ENCODE measurements at regions not wholly inside any gene's neighbourhood (a gene's known extent, or its start where the extent isn't known, plus 50 kb on each side); places are given as distances from the start of the nearest gene placed in this dataset.
"Not testable (repeated sequence)": the region's sequence is repeated elsewhere in the genome, so short reads cannot be mapped to it uniquely, and the experiment has no call there.

GRCh38 chr6:85212794-85213193 lies 237.1 kb upstream of the NT5E start:
- not testable (repeated sequence) for DNase-seq (ENCODE audit: low read depth in 2 of 3, low spot score in 2 of 3)

GRCh38 chr6:85195243-85195642 lies 254.6 kb upstream of the NT5E start:
- DNase-seq (ENCODE audit: low read depth in 2 of 3, low spot score in 2 of 3): no peak

DNA sequence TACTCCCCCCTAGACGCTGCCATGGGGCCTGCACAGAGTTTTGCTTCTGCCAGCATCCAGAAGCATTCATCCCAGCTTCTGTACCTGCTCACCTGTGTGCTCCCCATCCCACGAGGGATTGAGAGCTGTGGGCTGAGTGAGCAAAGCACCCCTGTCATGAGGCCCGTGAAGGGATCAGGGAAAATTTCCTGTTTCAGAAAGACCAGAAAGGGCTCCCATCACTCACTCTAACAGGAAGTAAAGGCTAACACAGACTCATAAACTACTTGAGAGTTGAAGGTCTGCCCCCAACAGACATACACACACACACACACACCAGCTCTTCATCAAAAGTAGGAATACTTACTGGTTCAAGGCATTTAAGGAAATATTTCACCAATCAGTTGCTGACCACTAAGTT lies 256.5 kb upstream of the NT5E start:
- no peak for DNase-seq (ENCODE audit: low read depth in 2 of 3, low spot score in 2 of 3)

GRCh38 chr6:85192596-85192995 lies 257.3 kb upstream of the NT5E start:
- no peak for DNase-seq (ENCODE audit: low read depth in 2 of 3, low spot score in 2 of 3)

DNA sequence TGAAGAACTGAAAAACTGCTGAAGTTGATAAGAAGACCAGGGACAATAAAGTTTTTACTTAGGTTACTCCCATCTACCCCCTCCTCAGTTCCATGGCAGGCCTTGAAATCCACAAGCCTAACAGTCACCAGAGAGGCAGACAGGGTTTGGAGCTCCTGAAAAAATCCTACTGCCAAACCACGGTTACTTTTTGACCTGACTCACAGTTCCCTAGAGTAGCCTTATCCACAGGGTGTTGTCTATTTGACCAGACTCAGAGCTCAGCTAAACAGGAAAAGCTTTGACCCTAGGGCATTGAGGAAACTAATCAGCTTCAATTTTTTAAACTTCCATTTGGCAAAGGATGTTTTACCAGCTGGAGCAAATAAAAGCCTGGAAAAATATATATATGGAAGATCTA lies 257.7 kb upstream of the NT5E start:
- DNase-seq (ENCODE audit: low read depth in 2 of 3, low spot score in 2 of 3): no peak

GRCh38 chr6:85191656-85192055 lies 258.2 kb upstream of the NT5E start:
- DNase-seq (ENCODE audit: low read depth in 2 of 3, low spot score in 2 of 3): no peak

DNA sequence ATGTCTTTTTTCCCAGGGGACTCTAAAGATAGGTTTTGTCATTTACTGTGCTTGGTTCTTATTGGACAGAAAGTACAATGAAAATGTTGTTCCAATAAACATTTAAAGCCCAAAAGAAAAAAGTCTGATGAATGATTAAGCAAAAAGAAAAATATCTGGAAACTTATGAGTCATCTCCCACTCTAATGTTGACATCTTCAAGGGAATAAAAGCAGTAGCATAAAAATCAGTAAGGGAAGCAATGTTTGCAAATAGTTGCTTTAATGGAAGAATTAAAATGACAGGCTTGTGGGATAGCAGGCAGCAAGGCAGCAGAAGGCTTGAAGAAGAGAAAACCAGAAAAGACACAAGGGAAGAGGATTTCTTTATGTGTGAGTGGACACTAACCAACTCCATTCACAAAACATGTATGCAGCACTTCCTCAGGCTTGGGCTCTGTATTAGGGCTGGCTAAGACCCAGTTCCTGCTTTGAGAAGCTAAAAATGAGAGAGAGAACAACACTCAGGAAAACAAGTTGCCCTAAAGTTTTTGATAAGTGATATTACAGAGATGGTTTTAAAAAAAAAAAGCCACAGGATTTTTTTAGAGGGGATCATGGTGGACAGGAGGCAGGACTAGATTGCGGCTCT lies 263.2 kb upstream of the NT5E start:
- no peak for DNase-seq (ENCODE audit: low read depth in 2 of 3, low spot score in 2 of 3)

- no peak for DNase-seq (ENCODE audit: low read depth in 2 of 3, low spot score in 2 of 3)
Observed at GRCh38 chr6:85185977-85186376, 263.9 kb upstream of the NT5E start.

GRCh38 chr6:85183841-85184240 lies 266.0 kb upstream of the NT5E start:
- DNase-seq (ENCODE audit: low read depth in 2 of 3, low spot score in 2 of 3): no peak

DNA sequence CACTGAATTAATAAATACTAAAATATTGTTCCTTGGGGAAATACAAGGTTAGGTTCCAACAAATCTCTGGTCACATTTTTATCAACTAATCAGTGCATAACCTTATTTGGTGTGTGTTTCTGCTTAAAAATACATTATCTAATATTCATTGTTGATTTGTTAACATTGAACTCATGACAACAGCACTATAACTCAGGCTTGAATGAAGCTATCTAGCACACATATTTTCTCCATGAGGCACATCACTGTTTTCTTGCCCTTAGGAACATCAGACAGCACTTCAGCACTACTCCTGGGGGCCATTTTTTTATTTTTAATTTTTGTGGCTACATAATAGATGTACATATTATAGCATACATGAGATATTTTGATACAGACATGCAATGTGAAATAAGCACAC lies 277.2 kb upstream of the NT5E start:
- no peak for DNase-seq (ENCODE audit: low read depth in 2 of 3, low spot score in 2 of 3)

GRCh38 chr6:85172161-85172560 lies 277.7 kb upstream of the NT5E start:
- no peak for DNase-seq (ENCODE audit: low read depth in 2 of 3, low spot score in 2 of 3)

GRCh38 chr6:85169189-85169588 lies 280.7 kb upstream of the NT5E start:
- no peak for DNase-seq (ENCODE audit: low read depth in 2 of 3, low spot score in 2 of 3)

GRCh38 chr6:85168146-85168545 lies 281.7 kb upstream of the NT5E start:
- no peak for DNase-seq (ENCODE audit: low read depth in 2 of 3, low spot score in 2 of 3)

DNA sequence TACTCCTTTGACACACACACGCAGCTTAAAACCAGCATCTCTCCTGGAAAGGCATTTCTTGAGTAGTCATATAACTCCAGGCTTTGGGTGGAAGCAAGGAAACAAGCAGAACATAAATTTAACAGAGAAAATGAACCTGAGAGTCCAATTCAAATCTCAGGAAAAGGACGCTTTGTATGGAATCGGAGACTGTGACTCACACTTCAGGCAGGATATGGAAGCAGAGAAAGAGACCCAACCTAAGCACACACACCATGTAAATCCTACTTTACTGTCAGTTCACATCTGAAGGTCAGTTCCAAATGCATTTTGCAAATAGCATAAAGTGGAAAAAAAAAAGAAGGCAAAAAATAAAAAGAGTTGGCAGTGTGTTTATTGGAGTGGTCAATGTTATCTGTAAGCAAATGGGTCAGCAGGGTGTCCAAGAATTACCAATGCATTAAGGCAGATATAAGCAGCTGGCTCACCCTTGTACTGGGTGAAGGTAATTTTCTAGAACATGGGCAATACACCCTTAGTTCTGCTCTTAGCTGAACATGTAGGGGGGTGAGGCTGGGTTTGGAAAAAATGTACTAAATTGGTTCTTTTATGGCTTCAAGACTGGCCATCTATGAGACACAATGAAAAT lies 283.7 kb upstream of the NT5E start:
- no peak for DNase-seq (ENCODE audit: low read depth in 2 of 3, low spot score in 2 of 3)

DNA sequence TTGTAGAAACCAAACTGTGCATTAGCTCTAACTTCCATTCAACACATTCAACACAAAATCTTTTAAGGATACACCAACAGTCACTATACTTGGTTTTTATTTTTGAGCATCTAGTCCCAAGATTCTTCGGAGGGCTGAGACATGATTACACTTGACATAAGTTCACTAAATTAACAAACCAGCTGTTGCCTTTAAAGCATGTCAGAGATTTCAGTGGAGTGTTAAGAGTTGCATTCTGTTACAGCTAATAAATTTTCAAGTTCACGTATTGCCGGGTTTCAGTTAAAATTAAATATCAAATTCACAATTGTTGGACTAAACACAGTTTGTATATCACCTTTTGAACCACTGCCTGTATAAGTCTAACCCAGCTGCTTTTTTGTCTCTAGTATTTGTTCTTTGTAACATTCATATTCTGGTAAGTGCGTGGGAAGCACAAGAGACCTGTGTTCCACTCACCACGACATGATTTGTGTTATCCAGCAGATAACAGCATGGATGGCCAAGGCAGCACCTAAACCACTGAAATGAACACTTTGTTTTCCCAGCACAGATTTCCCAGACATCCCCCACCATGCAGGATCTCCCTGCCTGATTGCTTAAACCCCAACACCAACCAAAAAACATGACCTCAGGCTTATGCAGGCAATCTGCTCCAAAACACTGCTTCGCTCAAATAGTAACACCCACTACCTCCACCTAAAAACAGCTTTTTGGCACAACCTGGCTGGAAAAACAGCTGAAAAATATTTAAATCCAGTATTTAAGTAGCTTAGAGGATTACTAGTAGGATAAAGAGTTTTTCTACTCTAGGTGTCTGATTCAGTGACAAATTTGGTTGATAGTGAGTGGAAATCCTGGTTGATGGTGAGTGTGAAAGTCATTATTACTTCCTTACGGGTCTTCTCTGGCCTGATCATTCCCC lies 286.5 kb upstream of the NT5E start:
- DNase-seq (ENCODE audit: low read depth in 2 of 3, low spot score in 2 of 3): no peak

GRCh38 chr6:85157311-85157710 lies 292.6 kb upstream of the NT5E start:
- no peak for DNase-seq (ENCODE audit: low read depth in 2 of 3, low spot score in 2 of 3)

DNA sequence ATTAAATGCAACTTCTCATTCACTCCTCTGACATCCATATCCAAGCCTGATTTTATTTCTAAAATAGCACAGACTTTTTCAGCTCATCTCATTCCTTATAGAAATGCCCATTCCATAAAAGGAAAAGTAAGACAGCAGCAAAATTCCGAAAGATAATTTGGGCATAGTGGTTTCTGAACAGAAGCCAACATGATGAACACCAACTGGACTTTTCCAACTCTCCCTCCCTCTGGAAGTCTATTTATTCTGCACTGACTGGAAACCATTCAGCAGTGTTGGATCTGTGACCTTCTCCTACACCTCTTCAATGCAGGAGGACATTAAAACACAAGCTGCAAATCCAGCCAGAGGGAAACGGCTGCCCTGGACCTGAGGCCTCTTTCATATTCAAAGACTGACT lies 306.2 kb upstream of the NT5E start:
- no peak for DNase-seq (ENCODE audit: low read depth in 2 of 3, low spot score in 2 of 3)

GRCh38 chr6:85137865-85138264 lies 312.0 kb upstream of the NT5E start:
- no peak for DNase-seq (ENCODE audit: low read depth in 2 of 3, low spot score in 2 of 3)

DNA sequence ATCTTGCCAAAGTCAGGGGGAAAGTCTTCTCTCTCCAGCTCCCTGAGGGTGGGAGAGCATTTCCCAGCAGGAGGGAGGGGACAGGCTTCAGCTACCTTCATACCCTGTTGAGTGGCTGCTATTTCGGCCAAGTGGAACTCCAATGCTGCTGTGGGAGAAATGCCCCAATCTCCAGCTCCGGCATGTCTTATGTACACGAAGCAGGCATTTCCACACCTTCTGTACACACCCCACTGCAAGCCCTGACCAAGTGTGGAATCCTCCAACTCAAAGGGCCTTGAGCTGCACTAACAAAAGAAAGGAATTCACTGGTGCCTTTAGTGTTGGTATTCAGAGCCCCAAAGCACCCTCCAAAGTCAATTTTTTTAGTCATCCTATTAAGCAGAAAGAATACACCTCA lies 313.6 kb upstream of the NT5E start:
- no peak for DNase-seq (ENCODE audit: low read depth in 2 of 3, low spot score in 2 of 3)

- DNase-seq (ENCODE audit: low read depth in 2 of 3, low spot score in 2 of 3): no peak
Observed at GRCh38 chr6:85135376-85136094, 314.3 kb upstream of the NT5E start.

- no peak for DNase-seq (ENCODE audit: low read depth in 2 of 3, low spot score in 2 of 3)
Observed at GRCh38 chr6:85134172-85134571, 315.7 kb upstream of the NT5E start.

DNA sequence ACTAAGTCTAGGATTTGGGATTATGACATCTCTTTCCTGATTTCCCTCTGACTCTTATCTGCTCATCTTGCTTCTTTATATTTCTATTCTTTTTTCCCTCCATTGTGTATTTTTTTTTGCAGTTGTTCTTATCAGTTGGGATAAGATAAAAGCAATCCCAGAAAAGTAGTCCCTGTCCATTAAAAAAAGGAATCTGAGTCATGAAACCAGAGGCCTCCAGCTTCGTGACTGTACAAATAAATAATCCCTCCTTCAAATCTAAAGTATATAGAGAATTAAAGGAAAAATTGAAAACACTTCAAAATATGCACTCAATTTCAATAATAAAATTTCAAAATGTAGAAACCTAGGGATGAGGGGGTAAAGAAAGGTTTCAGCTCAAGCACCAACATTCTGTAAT lies 317.8 kb upstream of the NT5E start:
- DNase-seq (ENCODE audit: low read depth in 2 of 3, low spot score in 2 of 3): no peak

Data from activated CD8-positive, alpha-beta memory T cell treated with anti-CD3 and anti-CD28 coated beads for 48 hours (primary cell).